GM10266 (cell line): ENCODE measurements at regions not wholly inside any gene's neighbourhood (a gene's known extent, or its start where the extent isn't known, plus 50 kb on each side); places are given as distances from the start of the nearest gene placed in this dataset.
"Not testable (repeated sequence)": the region's sequence is repeated elsewhere in the genome, so short reads cannot be mapped to it uniquely, and the experiment has no call there.

ENCODE experiments used
- DNase-seq: peaks from one replicate; pipeline ENCODE4 v3.0.0; 2012; ENCODE audit errors: extremely low spot score
- CTCF ChIP-seq: IDR thresholded peaks from 2 replicates; pipeline ENCODE4 v1.5.1; 2012; ENCODE audit warnings: mild to moderate bottlenecking, low read depth; ENCODE audit not compliant: control insufficient read depth, insufficient read depth; ENCODE audit errors: missing control alignments

GRCh38 chr15:36160351-36160750, 419.1 kb upstream of the CDIN1 start:
- no peak for TF ChIP-seq CTCF
- no peak for DNase-seq

DNA sequence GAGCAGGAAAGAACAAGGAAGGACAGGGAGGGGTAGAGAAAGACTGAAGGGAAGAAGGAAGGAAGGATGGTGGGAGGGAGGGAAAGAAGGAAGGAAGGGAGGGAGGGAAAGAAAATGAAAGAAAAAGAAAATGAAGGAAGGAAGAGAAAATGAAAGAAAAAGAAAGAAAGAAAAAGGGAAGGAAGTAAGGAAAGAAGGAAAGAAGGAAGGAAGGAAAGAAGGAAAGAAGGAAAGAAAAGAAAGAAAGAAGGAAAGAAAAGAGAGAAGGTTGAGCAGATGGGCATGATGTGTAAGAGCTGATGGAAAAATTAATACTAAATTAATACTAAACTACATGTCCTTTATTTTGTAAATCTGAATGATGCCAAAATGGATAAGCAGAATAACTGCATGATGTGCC, 418.3 kb upstream of the CDIN1 start:
- no peak for TF ChIP-seq CTCF

DNA sequence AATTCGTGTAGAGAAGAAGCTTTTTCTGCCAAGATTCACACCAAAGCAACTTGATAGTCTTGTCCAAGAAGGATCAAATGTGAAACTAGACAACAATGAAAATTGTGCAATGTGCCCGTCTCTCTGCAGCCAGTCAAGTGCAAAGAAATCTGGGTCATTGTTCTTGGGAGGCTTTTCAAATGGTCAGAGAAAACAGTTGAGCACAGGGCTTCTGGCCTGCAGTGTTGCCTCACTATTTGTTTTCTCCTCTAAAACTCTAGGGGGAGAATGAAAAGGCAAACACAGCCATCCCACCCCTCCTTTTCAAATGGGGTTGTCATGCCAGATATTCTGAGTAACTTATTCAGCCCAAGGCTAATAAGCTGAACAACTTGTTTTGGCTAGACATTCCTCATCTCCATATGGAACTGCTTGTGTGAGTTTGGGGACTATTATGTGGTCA, 417.6 kb upstream of the CDIN1 start:
- TF ChIP-seq CTCF: no peak
- no peak for DNase-seq

More for the DNA sequence above, 418.3 kb upstream of the CDIN1 start:
- DNase-seq: no peak

DNA sequence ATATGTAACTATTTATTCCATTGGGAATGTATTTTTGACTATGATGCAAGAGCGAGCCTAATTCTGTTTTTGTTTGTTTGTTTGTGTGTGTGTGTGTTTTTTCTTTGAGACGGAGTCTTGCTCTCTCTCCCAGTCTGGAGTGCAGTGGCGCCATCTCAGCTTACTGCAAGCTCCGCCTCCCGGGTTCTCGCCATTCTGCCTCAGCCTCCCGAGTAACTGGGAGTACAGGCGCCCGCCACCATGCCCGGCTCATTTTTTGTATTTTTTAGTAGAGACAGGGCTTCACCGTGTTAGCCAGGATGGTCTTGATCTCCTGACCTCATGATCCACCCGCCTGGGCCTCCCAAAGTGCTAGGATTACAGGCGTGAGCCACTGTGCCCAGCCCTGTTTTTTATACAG, 415.4 kb upstream of the CDIN1 start:
- not testable (repeated sequence) for DNase-seq

DNA sequence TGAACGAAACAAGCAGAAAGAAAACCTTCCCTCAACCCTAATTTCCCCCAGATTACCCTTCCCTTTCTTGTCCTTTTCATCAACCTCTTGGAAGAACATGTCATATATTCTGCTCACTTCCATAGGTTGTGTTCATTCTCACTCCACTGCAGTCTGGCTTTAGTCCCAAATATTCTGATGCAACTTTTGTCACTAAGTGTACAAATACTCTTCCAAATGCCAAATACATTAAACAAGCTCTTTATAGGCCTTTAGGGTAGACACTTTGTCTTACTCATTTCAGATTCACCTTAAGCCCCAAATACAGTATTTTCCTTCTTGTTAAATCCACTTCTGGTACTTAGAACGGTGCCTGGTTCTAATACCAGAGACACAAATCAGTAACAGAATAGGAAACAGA, 406.5 kb upstream of the CDIN1 start:
- no peak for DNase-seq
- TF ChIP-seq CTCF: no peak

GRCh38 chr15:36175186-36175740, 404.2 kb upstream of the CDIN1 start:
- no peak for DNase-seq
- no peak for TF ChIP-seq CTCF

- no peak for DNase-seq
- no peak for TF ChIP-seq CTCF
These were observed 403.6 kb upstream of the CDIN1 start for GRCh38 chr15:36175741-36176291.
